AG09309 (cell line): ENCODE measurements at regions not wholly inside any gene's neighbourhood (a gene's known extent, or its start where the extent isn't known, plus 50 kb on each side); places are given as distances from the start of the nearest gene placed in this dataset.
A peak's percentile ranks its signal among the peaks of the same experiment; 100 is the strongest.
"Not testable (repeated sequence)": the region's sequence is repeated elsewhere in the genome, so short reads cannot be mapped to it uniquely, and the experiment has no call there.

Source experiments
- DNase-seq: peaks from one replicate; pipeline ENCODE4 v3.0.0-alpha.2; 2010; ENCODE audit warnings: low read depth
- H3K4me3 ChIP-seq: 2 replicates; pipeline ENCODE4 v1.5.1; 2011; ENCODE audit warnings: mild to moderate bottlenecking, low read depth, low read length, moderate library complexity; ENCODE audit not compliant: control insufficient read depth
- CTCF ChIP-seq: IDR thresholded peaks from 2 replicates; pipeline ENCODE4 v1.5.1; 2011; ENCODE audit warnings: mild to moderate bottlenecking, low read depth, low read length, inconsistent platforms; ENCODE audit not compliant: insufficient read depth, control insufficient read depth; ENCODE audit errors: missing control alignments

DNA sequence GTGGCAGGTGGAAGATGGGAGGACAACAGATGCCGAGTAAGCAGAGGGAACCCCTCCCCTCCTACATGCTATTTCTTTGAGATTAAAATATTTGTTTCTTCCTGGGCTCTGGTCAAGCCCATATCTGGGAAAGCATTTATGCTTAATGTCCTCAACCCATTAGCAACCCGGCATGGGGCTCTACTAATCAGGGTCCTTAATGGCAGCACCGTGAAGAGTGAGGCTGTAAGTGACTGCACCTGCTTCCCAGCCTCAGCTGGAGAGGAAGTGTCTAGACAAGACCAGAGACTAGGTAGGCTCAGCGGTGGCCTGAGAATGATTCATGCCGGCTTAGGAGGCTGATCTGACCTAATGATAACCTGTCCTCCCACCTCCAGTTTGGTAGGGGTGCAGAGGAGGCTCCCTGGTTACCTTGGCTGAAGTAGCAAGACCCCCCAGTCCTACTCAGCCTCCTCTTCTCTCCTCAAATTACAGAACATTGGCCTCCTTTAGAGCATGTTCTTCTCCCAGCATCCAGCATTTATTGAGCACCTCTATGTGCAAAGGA lies 61.3 kb upstream of the HSPA9 start:
- no peak for TF ChIP-seq CTCF
- no peak overlapping the region for H3K4me3 ChIP-seq
- DNase-seq = no peak

DNA sequence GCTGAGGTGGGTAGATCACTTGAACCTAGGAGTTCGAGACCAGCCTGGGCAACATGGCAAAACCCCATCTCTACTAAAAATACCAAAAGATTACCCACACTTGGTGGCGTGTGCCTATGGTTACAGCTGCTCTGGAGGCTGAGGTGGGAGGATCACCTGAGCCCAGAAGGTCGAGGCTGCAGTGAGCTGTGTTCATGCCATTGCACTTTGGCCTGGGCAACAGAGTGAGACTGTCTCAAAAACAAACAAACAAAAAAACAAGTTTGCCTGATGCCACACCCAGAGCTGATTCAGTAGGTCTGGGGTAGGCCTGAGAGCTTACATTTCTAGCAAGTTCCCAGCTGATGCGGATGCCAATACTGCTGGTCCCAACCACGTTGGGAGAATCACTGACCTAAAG lies 60.5 kb upstream of the HSPA9 start:
- DNase-seq = no peak
- TF ChIP-seq CTCF = no peak
- H3K4me3 ChIP-seq = no peak overlapping the region

DNA sequence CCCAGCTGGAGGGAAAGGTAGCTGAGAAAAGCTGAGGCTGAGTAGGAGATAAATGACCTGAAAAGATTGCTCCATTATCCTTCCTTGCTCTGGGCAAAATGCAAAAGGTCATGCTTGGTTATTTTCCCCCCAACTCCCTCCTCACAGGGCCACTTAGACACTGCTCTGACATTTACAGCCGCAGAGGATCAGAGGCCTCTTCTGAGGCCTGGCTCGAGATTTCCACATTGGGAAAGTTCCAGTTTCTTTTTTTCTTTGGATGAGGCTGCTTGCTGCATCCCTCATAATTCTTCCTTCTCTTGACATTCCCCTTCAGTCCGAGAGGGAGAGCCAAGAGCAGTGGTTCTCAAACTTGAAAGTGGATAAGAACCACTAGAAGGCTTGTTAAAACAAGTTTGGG lies 60.1 kb upstream of the HSPA9 start:
- H3K4me3 ChIP-seq = no peak overlapping the region
- TF ChIP-seq CTCF = no peak
- DNase-seq = peak; percentile 18

DNA sequence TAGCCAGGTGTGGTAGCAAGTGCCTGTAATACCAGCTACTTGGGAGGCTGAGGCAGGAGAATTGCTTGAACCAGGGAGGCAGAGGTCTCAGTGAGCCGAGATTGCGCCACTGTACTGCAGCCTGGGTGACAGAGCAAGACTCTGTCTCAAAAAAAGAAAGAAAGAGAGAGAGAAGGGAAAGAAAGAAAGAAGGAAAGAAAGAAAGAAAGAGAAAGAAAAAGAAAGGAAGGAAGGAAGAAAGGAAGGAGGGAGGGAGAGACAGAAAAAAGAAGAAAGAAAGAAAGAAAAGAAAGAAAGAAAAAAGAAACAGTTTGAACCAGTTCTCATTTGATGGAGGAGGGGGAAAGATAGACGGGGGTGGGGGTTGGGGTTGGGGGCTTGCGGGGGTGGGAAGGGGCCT lies 59.6 kb upstream of the HSPA9 start:
- H3K4me3 ChIP-seq, DNase-seq: not testable (repeated sequence)

DNA sequence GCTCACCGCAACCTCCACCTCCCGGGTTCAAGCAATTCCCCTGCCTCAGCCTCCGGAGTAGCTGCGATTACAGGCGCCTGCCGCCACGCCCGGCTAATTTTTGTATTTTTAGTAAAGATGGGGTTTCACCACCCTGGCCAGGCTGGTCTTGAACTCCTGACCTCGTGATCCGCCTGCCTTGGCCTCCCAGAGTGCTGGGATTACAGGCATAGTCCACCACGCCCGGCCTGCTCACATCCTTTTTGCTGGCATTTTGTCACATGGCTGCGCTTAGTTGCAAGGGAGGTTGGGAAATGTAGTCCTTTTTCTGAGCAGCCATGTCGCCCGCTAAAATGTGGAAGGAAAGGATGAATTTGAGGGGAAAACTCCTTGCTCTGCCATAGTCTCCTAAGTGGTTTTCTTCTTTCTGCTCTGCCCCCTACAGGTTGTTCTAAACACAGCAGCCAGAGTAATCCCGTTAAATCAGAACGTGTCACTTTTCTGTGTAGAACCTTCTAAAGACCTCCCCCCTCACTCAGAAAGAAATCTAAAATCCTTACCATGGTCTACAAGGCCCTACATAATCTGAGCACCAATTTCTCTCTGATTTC lies 57.8 kb upstream of the HSPA9 start:
- no peak overlapping the region for H3K4me3 ChIP-seq
- DNase-seq = no peak
- TF ChIP-seq CTCF = peak; percentile 42

- TF ChIP-seq CTCF = no peak
- no peak for DNase-seq
- H3K4me3 ChIP-seq = no peak overlapping the region
Observed at GRCh38 chr5:138631096-138631928, 56.1 kb upstream of the HSPA9 start.

DNA sequence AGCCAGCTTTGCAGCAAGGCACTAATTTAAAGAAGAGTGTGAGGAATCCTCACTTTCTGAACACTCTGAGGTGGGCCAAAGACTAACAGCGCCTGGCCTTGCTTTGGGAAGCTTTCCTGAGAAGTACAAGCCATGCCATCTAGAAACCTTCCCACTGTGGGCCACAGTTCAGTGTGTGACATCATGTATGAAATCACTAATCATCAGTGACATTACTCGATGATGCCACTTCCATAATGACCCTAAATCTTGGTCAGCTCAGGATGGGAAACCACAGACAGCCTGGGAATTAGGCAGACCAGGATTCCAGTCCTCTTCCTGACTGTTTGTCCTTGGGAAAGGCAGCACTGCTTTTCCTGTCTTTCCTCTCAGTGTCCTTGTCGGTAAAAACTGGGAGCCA lies 54.2 kb upstream of the HSPA9 start:
- no peak for DNase-seq
- TF ChIP-seq CTCF = no peak
- no peak overlapping the region for H3K4me3 ChIP-seq
